HG02943 (cell line): ENCODE measurements at regions not wholly inside any gene's neighbourhood (a gene's known extent, or its start where the extent isn't known, plus 50 kb on each side); places are given as distances from the start of the nearest gene placed in this dataset.

Experiments
- ATAC-seq: cut with Tn5 transposase; IDR thresholded peaks from one replicate; pipeline ENCODE4 v1.9.1; 2021; ENCODE audit warnings: mild to moderate bottlenecking, low read depth, moderate library complexity; ENCODE audit not compliant: unreplicated experiment

DNA sequence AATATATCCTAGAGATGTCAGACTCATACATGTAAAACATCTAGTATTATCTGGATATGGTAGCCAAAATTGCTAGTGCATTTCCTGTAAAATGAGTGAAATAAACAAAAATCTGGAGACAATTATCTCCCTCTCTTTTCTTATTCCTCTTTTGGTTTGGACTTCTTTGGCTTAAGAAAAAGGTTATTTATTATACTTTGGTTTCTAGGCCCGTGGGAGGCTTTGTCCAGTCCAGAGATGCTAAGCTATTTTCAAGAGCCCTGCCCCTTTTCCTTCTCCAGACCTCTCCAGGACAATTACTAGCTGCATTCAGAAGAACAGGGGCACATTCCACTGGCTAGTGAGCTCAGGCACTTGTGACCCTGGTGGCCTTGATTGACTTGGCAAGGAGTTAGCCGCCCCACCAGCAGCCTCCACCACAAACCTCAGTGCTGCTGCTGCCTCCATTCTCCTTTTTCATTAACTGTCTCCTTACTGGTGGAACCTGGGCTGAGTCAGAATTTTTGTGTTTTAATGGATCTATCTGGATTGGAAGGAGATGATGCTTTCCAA, 747.3 kb upstream of the TENM4 start:
- no peak for ATAC-seq

DNA sequence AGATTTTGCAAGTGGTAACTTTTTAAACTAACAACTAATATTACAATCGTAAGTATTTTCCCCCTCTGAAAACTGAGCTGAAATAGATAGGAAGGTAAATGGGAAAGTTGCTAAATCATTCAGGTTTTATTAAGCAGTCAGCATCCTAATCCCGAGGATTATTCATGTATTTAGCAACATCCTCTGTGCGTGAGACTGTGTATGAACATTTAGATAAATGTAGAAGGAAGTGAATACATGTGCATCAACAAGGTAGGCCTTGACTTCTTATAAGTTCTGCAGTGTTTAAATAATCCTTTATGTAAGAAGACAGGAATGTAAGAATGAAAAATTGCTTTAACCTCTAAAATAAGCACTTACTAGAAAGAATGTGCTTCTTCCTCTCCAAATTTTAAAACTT, 745.9 kb upstream of the TENM4 start:
- no peak for ATAC-seq

DNA sequence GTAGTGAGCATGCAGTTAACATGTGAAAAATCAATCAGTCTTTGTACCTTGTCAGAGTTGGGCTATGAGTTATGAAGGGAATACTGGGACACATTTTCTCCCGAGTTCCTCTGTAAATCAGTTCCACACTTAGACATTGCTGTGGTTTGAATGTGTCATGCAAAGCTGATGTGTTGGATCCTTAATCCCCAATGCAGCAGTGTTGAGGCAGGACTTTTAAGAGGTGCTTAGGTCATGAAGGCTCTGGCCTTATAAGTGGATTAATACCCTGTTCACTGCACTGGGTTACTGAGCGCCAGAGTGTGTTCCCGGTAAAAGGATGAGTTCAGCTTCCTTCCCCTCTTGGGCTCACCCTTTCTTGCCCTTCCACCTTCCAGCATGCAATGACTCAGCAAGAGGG, 742.1 kb upstream of the TENM4 start:
- ATAC-seq = no peak

GRCh38 chr11:80173371-80174136, 732.7 kb upstream of the TENM4 start:
- ATAC-seq = no peak

- no peak for ATAC-seq
Measured at GRCh38 chr11:80168796-80169195, 728.0 kb upstream of the TENM4 start.

- ATAC-seq = no peak
Measured at GRCh38 chr11:80167766-80168165, 726.9 kb upstream of the TENM4 start.

GRCh38 chr11:80165744-80166143, 724.9 kb upstream of the TENM4 start:
- no peak for ATAC-seq

DNA sequence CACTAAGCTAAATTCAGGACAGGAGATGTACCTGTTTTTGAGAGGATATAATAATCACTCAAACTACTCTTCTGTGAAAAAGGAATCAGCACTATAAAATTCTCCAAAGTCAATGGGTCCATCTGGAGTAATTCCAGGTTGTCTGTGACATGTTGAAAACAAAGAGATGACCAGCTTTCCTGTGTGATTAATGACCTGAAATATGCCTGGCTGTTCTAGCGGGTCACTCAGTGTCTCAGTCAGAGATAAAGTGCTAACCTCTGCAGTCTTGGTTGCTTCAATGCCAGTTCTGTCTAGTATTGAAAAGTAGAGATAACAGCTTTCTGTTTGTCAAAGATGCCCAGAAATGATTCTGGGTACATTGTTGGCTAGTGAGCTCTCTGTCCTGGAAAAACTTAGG, 722.6 kb upstream of the TENM4 start:
- no peak for ATAC-seq

GRCh38 chr11:80163011-80163410, 722.2 kb upstream of the TENM4 start:
- ATAC-seq = no peak

DNA sequence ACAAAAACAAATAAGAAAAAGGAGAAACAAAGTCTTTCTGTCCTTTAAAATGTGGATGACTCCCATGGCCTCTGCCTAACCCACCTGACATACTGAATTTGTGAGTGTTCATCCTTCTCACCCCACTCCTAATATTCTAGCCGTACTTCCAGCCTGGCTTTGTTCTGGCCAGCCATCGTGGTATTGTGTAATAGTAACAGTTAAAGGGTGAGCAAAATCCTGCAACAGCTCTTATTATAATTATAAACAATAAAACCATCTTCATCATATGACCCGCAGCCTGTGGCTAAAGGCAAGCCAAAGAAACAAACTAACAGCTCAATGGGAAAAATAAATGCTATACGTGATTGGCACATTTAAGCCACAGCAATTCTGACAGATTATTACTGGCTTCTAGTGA, 721.6 kb upstream of the TENM4 start:
- no peak for ATAC-seq

- no peak for ATAC-seq
Measured at GRCh38 chr11:80157447-80157846, 716.6 kb upstream of the TENM4 start.

DNA sequence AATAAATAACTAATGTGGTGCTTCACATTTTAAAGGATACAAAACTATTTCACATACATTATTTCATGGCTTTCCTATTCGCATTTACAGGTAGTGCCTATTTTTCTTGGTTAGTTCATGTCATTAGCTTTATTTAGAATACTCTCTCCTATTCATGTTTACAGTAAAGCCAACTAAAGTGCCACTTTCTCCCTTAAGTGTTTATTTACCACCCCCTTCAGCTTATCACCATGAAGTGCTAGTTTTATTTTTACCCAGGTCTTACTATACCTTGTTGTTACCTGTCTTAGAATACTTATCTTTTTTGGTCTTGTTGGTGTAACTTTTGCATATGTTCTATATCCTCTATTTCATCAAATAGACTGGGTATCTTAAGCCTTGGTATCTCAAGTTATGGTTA, 715.2 kb upstream of the TENM4 start:
- ATAC-seq = no peak

DNA sequence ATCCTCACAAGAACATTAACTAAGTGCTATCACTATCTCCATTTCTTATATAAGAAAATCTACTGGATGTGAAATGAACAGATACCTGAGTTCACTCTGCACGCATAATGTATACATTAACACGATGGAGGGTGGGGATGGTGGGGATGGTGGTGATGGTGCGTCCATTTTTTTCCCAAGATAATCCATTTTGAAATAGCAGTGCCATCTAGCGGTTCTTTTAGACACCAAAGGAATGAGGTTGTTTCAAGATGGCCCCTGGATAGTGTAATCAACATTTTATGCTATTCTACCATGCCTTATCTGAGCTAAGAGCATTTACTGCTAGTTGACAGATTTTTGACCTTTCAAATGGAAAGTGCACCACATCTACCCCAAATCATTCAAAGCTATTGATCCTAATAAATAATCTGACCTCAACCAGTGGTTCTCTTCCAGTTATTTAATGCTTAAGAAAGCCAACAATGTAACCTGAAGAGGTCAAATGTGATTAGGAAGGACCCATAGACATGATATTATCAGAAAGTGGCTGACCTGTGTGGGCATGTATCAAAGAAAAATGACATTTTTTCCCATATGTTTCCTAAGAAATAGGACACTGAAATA, 714.7 kb upstream of the TENM4 start:
- peak; percentile 53 for ATAC-seq

DNA sequence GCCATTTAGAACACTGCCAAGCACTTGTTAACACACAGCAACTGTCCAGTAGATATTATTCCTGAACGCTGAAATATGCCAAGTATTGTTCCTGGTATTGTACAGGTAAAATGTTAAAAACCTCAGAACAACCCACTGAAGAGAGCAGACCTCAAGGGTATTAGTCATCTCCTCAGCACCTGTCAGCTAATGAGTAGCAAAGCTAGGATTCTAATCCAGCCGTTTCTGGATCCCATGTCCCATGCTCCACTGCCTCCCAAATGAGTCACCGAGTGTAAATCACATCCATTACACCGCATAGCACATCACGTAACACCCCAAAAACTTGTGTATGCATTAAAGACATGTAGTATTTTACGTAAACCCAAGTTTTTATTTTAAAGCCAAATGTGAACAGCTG, 705.4 kb upstream of the TENM4 start:
- ATAC-seq = no peak

- ATAC-seq = no peak
Measured at GRCh38 chr11:80144897-80145594, 704.2 kb upstream of the TENM4 start.

DNA sequence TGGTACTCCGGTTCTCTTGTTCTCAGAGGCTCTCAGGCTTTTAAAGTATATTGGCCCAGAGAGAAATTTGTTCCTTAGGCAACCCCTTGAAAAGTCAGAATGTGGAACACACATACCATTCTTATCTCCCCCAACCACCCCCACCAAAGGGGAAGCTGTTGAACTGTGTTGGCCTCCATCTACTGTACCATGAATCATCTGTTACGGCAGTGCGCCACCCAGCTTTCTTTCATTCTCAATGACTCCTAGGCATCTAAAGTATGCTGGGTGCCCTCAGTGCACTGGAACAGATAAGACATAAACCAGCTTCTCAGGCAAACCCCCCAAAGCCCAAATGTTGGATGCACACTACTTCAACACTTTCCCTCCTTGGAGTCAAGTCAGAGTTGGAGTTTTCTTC, 696.2 kb upstream of the TENM4 start:
- no peak for ATAC-seq

GRCh38 chr11:80129396-80129795, 688.6 kb upstream of the TENM4 start:
- ATAC-seq = no peak

GRCh38 chr11:80122211-80122610, 681.4 kb upstream of the TENM4 start:
- ATAC-seq = no peak

DNA sequence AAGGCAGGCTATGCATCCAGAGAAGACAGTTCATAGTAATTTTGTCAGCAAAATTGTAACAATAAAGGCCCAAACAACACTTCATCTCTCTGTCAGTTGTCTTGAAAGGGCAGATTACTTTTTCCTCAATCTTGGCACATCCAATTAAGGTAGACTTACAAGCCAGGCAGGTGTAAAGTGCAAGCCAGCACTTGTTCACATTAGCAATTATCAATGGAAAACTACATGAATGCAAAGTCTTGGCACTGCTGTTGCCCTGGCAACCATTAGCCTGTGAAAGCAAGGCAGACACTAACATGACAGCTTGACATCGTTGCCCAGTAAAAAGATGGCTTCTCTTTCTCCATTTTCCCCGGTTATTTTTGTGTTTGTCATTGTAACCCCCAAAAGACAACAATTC, 677.2 kb upstream of the TENM4 start:
- ATAC-seq = no peak

DNA sequence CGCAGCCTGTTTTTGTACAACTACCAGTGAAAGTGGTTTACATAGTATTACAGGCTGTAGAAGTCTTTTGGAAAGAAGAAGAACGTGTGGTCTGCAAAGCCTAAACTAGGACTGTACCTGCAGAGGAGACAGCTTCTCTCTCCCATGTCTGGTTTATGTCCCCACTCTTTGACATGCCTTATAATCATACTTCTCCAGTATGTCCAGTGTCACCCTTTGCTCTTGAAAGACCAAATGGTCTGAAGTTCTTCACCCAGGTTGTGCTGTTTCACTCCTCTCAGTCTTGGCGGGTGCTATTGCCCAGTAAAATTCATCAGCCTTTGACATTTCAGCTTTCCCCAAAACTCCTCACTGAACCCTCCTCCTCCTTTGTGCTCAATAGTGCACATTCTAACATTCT, 676.0 kb upstream of the TENM4 start:
- ATAC-seq = no peak

DNA sequence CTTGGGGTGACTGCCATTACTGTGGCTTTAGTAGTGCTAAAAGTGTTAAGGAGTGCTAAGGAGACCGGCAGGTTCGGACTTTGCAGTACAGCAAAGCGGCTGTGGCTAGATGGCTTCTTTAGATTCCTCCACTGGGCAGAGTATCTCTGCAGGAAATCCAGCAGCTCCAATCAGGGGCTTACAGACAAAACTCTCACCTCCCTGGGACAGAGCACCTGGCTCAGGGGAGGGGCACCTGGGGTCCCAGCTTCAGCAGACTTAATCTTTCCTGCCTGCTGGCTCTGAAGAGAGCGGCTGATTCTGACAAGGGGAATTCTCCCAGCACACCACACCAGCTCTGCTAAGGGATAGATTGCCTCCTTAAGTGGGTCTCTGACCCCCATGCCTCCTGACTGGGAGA, 668.8 kb upstream of the TENM4 start:
- no peak for ATAC-seq

DNA sequence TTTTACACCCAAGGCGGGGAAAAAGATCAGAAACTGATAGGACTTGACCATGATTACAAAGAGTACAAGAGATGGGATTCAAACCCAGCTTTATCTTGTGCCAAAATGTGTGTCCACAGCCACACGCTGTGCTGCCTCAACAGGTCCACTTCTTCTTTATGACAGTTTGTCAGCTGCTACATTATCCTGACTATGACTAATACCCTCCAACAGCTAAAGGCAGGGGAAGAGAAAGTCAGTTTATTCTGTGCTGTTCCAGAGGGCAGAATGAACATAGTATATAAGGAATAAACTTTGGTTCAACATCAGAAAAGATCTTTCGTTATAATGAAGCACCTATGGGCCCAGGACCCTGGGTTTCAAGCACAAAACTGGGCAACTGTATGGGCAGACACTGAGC, 668.2 kb upstream of the TENM4 start:
- ATAC-seq = no peak
